Activated naive CD8-positive, alpha-beta T cell treated with anti-CD3 and anti-CD28 coated beads, Interleukin-2, amount 50 U/mL, for 24 hours (primary cell): ENCODE measurements at regions not wholly inside any gene's neighbourhood (a gene's known extent, or its start where the extent isn't known, plus 50 kb on each side); places are given as distances from the start of the nearest gene placed in this dataset.

ENCODE experiments used
- ATAC-seq: fragments of 150-1000 bp; cut with Tn5 transposase; one replicate; pipeline ENCODE4 v1.10.0; 2021
- DNase-seq: peaks from one replicate; pipeline ENCODE4 v3.0.0; 2021
- H3K27ac Mint-ChIP-seq: one replicate; pipeline ENCODE4 v1.8.0; 2021; ENCODE audit warnings: mild to moderate bottlenecking, mixed read lengths
- H3K27me3 Mint-ChIP-seq: one replicate; pipeline ENCODE4 v1.8.0; 2021; ENCODE audit warnings: mixed read lengths
- H3K36me3 Mint-ChIP-seq: one replicate; pipeline ENCODE4 v1.8.0; 2021; ENCODE audit warnings: low read depth, mixed read lengths
- H3K4me1 Mint-ChIP-seq: one replicate; pipeline ENCODE4 v1.8.0; 2021; ENCODE audit warnings: mixed read lengths
- H3K4me3 Mint-ChIP-seq: one replicate; pipeline ENCODE4 v1.8.0; 2021; ENCODE audit warnings: mild to moderate bottlenecking, moderate library complexity, mixed read lengths
- H3K9me3 Mint-ChIP-seq: one replicate; pipeline ENCODE4 v1.8.0; 2021; ENCODE audit warnings: mixed read lengths

DNA sequence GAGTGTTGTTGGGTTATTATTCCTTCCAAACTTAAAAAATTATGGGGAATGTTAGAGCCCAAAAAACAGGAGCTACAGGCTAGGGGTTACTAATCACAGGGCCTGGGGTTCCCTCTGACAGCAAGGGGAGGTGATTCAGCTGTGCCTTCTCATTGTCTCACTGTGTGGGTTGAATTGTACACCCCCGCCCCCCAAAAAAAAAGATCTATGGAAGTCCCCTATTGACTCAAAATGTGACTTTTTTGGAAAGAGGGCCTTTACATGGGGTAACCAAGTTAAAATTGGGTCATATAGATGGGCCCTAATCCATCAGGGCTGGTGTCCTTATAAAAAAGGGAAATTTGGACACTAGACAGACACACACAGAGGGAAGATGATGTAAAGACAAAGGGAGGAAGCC is 190.2 kb downstream of the SOX9 start:
- no peak overlapping the region for H3K27ac Mint-ChIP-seq
- no peak for ATAC-seq
- H3K36me3 Mint-ChIP-seq, result no peaks in the 10 kb centered on the region
- no peaks in the 10 kb centered on the region for H3K9me3 Mint-ChIP-seq
- peaks cover 2% of the 10 kb centered on the region for H3K27me3 Mint-ChIP-seq
- no peak overlapping the region for H3K4me3 Mint-ChIP-seq
- no peaks in the 10 kb centered on the region for H3K4me1 Mint-ChIP-seq
- no peak for DNase-seq

DNA sequence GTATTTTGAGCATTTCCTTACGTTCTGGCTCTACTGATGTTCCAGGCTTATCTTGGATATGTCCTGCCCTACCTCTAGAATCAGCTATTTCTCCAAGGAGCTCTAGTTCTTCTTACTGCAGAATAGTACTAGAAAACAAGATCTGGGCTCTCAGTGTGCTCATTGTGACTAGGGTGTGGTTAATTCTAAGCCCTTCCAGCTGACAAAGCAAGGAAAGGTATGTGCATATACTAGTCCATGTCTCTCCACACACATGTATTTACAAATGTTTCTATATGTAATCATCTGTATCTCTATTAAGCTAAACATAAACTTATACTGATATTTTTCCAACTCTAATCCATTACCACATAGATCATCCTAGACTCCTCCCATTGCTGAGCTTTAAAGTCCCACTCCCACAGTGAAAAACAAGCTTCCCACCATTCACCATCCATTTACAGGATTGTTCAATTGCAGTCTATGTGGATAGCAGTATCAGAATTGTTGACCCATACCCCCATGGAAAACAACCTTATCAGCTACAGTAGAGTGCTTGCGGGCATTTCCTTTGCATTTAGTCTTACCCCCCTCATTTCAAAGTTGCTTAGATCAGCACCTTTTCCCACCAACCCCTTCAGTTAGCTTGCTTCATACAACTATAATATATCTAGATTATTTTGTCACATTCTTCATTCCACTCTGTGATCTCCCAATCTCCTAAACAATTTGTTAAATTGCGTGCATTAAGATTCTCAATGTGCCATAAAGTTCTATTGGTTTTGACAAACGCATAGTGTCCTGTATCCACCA is 194.5 kb downstream of the SOX9 start:
- no peaks in the 10 kb centered on the region for H3K9me3 Mint-ChIP-seq
- ATAC-seq (no peak), DNase-seq (no peak)
- H3K4me1 Mint-ChIP-seq, result no peaks in the 10 kb centered on the region
- no peak overlapping the region for H3K4me3 Mint-ChIP-seq
- no peak overlapping the region for H3K27ac Mint-ChIP-seq
- H3K36me3 Mint-ChIP-seq, result no peaks in the 10 kb centered on the region
- no peaks in the 10 kb centered on the region for H3K27me3 Mint-ChIP-seq

DNA sequence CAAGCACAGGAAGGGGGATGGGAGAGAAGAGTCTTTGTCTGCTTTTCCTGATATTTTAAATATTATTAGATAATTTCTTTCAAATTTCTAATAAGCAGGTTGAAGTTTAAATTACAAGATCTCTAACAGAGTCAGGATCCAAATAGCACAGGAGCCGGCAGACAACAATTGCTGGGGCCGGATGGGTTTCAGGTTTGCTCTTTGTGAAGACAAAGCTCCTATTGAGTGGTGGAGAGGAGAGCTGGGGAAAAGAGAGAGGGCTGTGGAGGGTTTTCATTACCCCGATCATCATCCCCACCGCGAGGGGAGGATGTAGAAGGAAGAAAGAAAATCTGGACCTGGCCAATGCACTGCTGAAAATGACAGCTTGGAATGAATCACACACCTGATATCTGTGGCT is 197.3 kb downstream of the SOX9 start:
- ATAC-seq, result no peak
- no peak overlapping the region for H3K4me3 Mint-ChIP-seq
- no peaks in the 10 kb centered on the region for H3K27me3 Mint-ChIP-seq

DNA sequence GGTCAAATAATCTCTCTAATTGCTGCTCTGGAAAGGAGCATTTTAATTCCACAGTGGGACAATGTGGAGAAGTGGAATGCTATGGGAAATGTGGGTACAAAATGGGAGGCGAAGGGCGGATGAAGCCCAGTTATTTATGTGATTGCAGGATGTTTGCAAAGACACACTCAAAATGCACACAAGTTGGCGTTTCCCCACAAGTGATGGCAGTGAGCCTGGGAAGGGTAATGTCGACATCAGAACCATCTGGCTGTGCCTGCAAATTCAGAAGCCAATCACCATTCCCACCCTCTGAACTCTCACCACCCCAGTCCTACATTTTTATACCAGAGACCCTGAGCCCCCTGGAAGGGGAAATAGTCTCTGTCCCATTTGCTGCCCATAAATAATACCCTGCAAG is 201.1 kb downstream of the SOX9 start:
- ATAC-seq, result no peak
- Mint-ChIP-seq H3K27me3 (no peaks in the 10 kb centered on the region), H3K36me3 (no peaks in the 10 kb centered on the region), H3K4me1 (no peaks in the 10 kb centered on the region), H3K9me3 (no peaks in the 10 kb centered on the region), H3K4me3 (no peak overlapping the region), H3K27ac (no peak overlapping the region)
- no peak for DNase-seq

More for the DNA sequence above, 197.3 kb downstream of the SOX9 start:
- Mint-ChIP-seq H3K36me3 (no peaks in the 10 kb centered on the region), H3K27ac (no peak overlapping the region), H3K9me3 (no peaks in the 10 kb centered on the region), H3K4me1 (no peaks in the 10 kb centered on the region)
- no peak for DNase-seq

DNA sequence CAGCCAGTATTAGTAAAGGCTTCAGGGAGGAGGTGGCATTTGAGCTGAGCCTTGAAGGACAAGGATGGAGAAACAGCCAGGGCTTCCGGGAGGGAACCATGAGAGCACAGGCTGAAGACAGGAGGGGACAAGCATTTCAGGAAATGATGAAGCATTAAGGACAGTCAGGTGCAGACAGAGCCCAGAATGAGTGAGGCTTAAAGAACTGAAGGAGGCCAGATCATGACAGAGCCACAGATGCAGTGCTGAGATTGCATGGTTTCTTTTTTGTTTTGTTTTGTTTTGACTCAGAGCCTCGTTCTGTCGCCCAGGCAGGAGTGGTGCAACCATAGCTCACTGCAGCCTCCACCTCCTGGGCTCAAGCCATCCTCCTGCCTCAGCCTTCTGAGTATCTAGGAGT is 211.5 kb downstream of the SOX9 start:
- no peaks in the 10 kb centered on the region for H3K4me1 Mint-ChIP-seq
- no peaks in the 10 kb centered on the region for H3K36me3 Mint-ChIP-seq
- no peak overlapping the region for H3K27ac Mint-ChIP-seq
- H3K4me3 Mint-ChIP-seq, result no peak overlapping the region
- no peak for ATAC-seq
- peaks cover 3% of the 10 kb centered on the region for H3K9me3 Mint-ChIP-seq
- no peak for DNase-seq
- peaks cover 4% of the 10 kb centered on the region for H3K27me3 Mint-ChIP-seq

DNA sequence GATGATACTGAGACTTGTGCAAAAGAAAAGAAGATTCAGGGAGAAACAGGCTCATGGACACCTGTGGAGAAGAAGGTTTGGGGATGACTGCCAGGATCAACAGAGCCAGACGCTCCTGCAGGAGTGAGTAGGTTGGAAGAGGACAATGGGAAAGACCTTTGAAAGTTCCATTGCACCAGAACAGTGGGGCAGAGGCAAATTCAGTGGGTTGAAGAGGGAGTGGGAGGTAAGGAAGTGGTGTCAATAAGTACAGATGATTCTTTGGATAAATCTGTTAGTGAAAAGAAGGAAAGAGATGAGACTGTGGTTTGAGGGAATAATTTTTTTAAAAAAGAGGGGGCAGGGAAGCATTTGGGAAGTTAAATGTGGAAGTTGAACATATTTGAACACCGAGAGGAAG is 212.8 kb downstream of the SOX9 start:
- peaks cover 5% of the 10 kb centered on the region for H3K27me3 Mint-ChIP-seq
- no peaks in the 10 kb centered on the region for H3K36me3 Mint-ChIP-seq
- H3K4me1 Mint-ChIP-seq, result no peaks in the 10 kb centered on the region
- no peak overlapping the region for H3K27ac Mint-ChIP-seq
- DNase-seq, result no peak
- no peak overlapping the region for H3K4me3 Mint-ChIP-seq
- peaks cover 3% of the 10 kb centered on the region for H3K9me3 Mint-ChIP-seq
- ATAC-seq, result no peak

DNA sequence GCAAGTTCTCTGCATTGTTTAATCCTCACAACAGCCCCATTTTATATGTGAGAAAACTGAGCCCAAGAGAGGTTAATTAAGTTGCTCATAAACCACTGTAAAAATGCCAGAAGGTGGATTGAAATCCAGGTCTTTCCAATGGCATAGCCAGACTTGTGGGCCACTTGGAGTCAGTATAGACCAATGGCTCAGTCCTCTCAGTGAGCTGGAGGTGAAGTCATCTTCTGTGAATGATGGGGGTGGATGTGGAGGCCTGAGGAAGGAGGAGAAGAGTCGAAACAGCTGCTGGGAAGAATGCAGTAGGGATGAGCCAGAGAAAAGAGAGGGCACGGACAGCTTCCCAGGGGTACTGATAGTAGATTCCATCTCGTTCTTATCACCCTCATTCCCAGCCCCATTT is 213.4 kb downstream of the SOX9 start:
- no peak for DNase-seq
- no peak for ATAC-seq
- Mint-ChIP-seq H3K36me3 (no peaks in the 10 kb centered on the region), H3K4me3 (no peak overlapping the region), H3K27ac (no peak overlapping the region), H3K9me3 (peaks cover 3% of the 10 kb centered on the region), H3K27me3 (peaks cover 9% of the 10 kb centered on the region), H3K4me1 (no peaks in the 10 kb centered on the region)

DNA sequence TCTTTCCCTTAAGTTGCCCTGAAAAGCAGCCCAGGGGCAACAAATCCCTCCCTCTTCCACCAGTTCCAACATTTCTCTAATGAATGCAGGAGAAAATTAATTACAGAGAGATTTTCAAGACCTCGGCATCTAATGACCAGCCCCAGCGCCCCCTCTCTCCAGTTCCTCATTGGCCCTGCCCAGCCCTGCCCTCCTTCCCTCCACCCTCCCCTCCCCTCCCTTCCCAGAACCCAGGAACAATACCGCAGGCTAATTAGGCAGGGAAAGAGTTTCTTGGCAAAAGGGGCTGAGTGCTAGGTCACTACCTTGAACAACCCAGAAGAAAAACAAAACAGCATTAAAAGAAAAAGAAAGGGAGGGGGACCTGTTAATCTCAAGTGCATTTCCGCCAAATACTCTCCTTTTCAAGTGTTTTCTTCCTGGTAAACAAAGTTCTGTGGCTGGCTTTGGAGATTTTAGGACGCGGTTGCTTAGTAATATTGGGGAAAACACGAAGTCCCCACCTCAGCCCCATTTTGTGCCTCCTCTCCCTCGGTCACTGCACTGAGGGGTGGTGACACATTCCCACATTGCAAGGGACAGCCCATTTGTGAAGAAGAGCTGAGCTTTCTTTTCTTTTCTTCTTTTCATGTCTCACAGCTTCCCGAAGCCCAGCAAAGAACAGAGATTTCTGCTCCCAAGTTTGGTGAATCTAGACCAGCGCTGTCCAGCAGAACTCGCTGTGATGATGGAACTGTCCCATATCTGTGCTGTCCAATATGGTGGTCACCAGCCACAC is 215.4 kb downstream of the SOX9 start:
- ATAC-seq, result no peak
- Mint-ChIP-seq H3K36me3 (no peaks in the 10 kb centered on the region), H3K27ac (no peak overlapping the region), H3K27me3 (peaks cover 14% of the 10 kb centered on the region), H3K9me3 (peaks cover 2% of the 10 kb centered on the region), H3K4me3 (no peak overlapping the region), H3K4me1 (no peaks in the 10 kb centered on the region)
- DNase-seq, result no peak

DNA sequence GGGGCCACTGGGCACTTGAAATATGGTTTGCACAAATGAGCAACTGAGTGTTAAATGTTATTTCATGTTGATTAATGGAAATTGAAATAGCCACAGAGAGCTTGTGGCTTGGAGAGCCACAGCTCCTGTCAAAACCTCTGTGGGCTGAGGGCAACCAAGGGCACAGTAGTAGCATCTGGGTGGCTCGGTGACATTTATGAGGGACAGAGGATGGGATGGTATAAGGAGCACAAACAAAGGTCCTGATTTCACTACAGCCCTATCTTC is 215.9 kb downstream of the SOX9 start:
- no peaks in the 10 kb centered on the region for H3K36me3 Mint-ChIP-seq
- H3K4me1 Mint-ChIP-seq, result no peaks in the 10 kb centered on the region
- DNase-seq (no peak), ATAC-seq (no peak)
- H3K27me3 Mint-ChIP-seq, result peaks cover 14% of the 10 kb centered on the region
- H3K27ac Mint-ChIP-seq, result no peak overlapping the region
- no peak overlapping the region for H3K4me3 Mint-ChIP-seq
- no peaks in the 10 kb centered on the region for H3K9me3 Mint-ChIP-seq

DNA sequence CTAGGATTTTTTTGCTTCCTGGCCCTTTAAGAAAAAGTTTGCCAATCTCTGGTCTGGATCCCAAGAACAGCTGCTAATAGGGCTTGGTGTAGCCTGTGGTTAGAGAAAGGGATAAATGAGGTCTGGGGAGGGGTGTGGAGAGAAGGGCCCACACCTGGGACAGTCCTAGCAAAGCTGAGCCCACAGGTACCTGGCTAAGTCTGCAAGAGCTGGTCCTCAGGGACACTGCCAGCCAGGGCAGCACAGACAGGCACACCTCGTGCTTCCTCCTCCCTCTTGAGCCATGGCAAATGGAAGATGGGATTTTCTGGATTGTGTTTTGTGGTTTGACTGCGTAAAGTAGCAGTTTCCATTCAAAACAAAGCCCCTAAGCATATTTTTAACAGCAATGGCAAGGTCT is 217.5 kb downstream of the SOX9 start:
- peaks cover 11% of the 10 kb centered on the region for H3K27me3 Mint-ChIP-seq
- DNase-seq (no peak), ATAC-seq (no peak)
- H3K27ac Mint-ChIP-seq, result no peak overlapping the region
- no peaks in the 10 kb centered on the region for H3K9me3 Mint-ChIP-seq
- H3K4me1 Mint-ChIP-seq, result no peaks in the 10 kb centered on the region
- H3K36me3 Mint-ChIP-seq, result no peaks in the 10 kb centered on the region
- no peak overlapping the region for H3K4me3 Mint-ChIP-seq

DNA sequence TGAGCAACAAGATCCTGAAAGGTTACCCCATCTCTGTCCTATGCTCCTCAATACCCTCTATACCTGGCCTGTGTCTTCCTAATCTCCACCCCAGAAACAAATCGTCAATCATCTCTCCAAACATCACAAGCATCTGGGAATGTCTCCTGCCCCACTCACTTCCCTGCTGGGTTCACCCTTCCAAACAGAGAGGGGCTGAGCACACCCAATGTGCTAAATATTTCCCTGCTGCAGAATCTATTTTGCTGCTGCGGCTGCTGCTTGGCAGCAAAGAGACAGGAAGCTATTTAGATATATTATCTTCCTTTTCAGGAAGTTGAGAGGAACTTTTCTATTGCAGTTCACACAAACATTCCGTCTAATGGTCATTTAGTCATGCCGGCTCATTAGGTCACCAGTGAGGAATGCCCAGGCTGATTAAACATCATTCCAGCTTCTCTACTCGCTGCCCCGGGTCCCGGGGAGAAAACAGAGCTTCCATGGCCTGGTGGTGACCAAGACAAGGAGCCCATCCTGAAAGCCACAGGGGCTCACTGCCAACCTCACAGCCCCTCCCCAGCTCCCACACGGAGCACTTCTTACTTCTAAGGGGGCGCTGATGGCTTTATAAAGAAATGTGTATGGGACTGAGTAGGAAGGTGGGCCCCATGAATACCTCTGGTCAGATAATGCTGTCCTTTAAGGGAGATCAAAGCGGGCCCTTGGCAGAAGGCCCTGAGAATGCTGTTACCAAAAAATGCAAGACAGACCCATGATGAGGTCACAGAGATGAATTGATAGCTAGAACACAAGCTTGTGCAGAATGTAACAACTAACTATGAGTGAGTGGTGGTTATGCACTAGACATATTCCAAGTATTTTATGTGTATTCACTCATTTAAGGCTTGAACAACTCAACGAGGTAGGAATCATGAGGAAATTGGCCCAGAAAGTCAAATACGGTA is 218.3 kb downstream of the SOX9 start:
- Mint-ChIP-seq H3K27me3 (peaks cover 11% of the 10 kb centered on the region), H3K4me3 (no peak overlapping the region), H3K4me1 (no peaks in the 10 kb centered on the region), H3K27ac (no peak overlapping the region), H3K9me3 (no peaks in the 10 kb centered on the region), H3K36me3 (no peaks in the 10 kb centered on the region)
- no peak for DNase-seq
- no peak for ATAC-seq

DNA sequence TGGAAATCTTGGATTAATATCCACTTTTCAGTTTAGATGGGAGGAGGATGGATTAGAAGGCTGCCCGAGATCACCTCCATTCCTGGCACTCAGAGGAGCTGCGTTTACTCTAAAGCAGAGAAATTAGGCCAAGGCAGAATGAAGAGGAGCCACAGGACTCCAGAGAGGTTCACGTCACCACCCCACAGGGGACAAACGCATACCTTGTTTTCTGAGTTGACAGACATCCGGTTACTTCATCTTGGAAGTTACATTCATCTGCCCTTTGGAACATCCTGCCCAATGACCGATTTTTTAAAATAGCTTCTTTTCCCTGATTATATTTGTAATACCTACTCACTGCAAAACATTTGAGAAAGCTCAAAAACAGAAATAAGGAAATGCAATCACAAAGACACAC is 220.0 kb downstream of the SOX9 start:
- Mint-ChIP-seq H3K27ac (no peak overlapping the region), H3K27me3 (peaks cover 9% of the 10 kb centered on the region), H3K4me3 (no peak overlapping the region), H3K4me1 (no peaks in the 10 kb centered on the region), H3K36me3 (no peaks in the 10 kb centered on the region), H3K9me3 (no peaks in the 10 kb centered on the region)
- DNase-seq, result no peak
- no peak for ATAC-seq

DNA sequence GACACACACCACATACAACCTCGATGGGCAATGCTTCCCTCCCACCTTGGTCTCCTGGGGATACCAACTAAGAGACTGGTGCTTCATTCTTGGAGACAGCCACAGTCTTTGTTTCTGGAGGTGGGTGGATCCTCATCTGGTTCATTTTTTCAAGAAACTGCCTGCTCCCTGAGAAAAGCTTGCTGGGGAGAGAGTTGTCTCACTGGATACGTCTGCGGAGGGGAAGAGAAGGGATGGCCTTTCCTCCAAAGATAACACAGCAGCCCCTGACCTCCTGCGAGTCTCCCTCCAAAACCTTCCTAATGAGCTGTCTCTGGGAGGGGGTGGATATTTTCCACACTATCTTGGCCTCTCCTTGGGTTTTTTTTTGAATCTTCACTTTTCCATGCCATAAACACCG is 221.2 kb downstream of the SOX9 start:
- Mint-ChIP-seq H3K36me3 (no peaks in the 10 kb centered on the region), H3K27ac (no peak overlapping the region), H3K27me3 (peaks cover 9% of the 10 kb centered on the region), H3K4me3 (no peak overlapping the region), H3K4me1 (no peaks in the 10 kb centered on the region), H3K9me3 (no peaks in the 10 kb centered on the region)
- DNase-seq (no peak), ATAC-seq (no peak)

DNA sequence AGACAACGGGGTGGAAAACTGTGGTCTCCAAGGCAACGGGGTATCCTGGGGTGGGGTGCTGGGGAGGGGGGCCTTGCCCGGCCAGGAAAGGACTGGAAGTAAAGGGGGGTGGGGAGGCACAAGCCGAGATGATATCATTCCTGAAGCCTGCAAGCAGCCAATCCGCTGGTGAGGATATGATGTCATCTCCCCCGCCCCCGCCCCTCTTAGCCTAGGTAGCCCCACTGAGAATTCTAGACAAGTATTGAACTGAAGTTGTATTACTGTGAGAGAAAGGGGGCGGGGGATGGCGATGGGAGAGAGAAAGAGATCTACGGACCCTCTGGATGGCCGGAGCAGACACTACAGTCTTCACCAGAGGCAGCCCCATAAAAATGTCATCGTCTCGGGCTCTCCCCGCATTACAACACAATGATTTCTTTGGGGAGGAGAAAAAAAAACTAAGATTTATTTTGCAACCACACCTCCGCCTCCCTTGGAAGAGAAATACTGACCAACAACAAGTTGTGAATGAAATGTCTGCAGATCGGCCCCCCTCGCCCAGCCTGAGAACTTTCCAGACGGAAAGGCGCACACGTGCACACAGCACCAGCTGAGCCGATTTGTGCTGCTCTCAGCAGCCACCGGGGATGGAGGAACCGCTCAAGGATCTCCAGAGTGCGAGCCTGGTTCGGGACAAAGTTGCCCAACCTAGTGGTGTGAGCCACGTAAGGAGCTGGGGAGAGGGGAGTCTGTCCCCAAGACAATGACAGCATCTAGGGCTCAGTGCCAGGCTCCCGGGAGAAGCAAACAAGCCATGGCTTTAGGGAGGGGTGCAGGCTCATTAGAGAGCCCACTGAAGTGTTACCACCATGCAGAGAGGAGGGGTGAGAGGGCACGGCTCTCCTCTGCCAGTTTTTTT is 222.1 kb downstream of the SOX9 start:
- peaks cover 9% of the 10 kb centered on the region for H3K27me3 Mint-ChIP-seq
- H3K27ac Mint-ChIP-seq, result no peak overlapping the region
- H3K4me3 Mint-ChIP-seq, result no peak overlapping the region
- H3K9me3 Mint-ChIP-seq, result no peaks in the 10 kb centered on the region
- ATAC-seq (no peak), DNase-seq (no peak)
- no peaks in the 10 kb centered on the region for H3K36me3 Mint-ChIP-seq
- no peaks in the 10 kb centered on the region for H3K4me1 Mint-ChIP-seq
